22Rv1 (cell line): ENCODE measurements at regions not wholly inside any gene's neighbourhood (a gene's known extent, or its start where the extent isn't known, plus 50 kb on each side); places are given as distances from the start of the nearest gene placed in this dataset.
"Not testable (repeated sequence)": the region's sequence is repeated elsewhere in the genome, so short reads cannot be mapped to it uniquely, and the experiment has no call there.

Source experiments
- H3K27ac ChIP-seq: fragments of 450-650 bp; 2 replicates; pipeline ENCODE4 v1.5.1; 2017
- ZFX ChIP-seq: fragments of 450-650 bp; IDR thresholded peaks from 2 replicates; pipeline ENCODE4 v1.6.1; 2017; ENCODE audit warnings: antibody characterized with exemption, borderline replicate concordance
- TF ChIP-seq, protein P1 (sequence below): fragments of 450-650 bp; IDR thresholded peaks from 2 replicates; pipeline ENCODE4 v1.5.1; 2017; ENCODE audit warnings: mild to moderate bottlenecking

GRCh38 chr7:12016439-12016838 lies 184.4 kb upstream of the THSD7A start:
- no peak for TF ChIP-seq ZFX
- TF ChIP-seq, protein P1, sequence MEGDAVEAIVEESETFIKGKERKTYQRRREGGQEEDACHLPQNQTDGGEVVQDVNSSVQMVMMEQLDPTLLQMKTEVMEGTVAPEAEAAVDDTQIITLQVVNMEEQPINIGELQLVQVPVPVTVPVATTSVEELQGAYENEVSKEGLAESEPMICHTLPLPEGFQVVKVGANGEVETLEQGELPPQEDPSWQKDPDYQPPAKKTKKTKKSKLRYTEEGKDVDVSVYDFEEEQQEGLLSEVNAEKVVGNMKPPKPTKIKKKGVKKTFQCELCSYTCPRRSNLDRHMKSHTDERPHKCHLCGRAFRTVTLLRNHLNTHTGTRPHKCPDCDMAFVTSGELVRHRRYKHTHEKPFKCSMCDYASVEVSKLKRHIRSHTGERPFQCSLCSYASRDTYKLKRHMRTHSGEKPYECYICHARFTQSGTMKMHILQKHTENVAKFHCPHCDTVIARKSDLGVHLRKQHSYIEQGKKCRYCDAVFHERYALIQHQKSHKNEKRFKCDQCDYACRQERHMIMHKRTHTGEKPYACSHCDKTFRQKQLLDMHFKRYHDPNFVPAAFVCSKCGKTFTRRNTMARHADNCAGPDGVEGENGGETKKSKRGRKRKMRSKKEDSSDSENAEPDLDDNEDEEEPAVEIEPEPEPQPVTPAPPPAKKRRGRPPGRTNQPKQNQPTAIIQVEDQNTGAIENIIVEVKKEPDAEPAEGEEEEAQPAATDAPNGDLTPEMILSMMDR = no peak
- H3K27ac ChIP-seq = no peak overlapping the region

GRCh38 chr7:12017046-12017445 lies 185.0 kb upstream of the THSD7A start:
- no peak overlapping the region for H3K27ac ChIP-seq
- no peak for TF ChIP-seq ZFX
- TF ChIP-seq, protein P1 = no peak

DNA sequence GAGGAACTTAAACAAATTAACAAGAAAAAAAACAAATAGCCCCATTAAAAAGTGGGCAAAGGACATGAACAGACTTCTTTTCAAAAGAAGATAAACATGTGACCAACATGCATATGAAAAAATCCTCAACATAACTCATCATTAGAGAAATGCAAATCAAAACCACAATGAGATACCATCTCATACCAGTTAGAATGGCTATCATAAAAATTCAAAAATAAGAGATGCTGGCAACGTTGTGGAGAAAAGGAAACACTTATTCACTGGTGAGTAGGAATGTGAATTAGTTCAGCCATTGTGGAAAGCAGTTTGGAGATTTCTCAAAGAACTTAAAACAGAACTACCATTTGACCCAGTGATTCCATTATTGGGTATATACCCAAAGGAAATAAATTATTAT lies 189.1 kb upstream of the TMEM106B start:
- not testable (repeated sequence) for H3K27ac ChIP-seq

GRCh38 chr7:12025246-12025645 lies 185.8 kb upstream of the TMEM106B start:
- no peak overlapping the region for H3K27ac ChIP-seq
- no peak for TF ChIP-seq ZFX
- TF ChIP-seq, protein P1 = no peak

- no peak overlapping the region for H3K27ac ChIP-seq
- no peak for TF ChIP-seq ZFX
- TF ChIP-seq, protein P1 = no peak
Observed at GRCh38 chr7:12028508-12028907, 182.6 kb upstream of the TMEM106B start.

DNA sequence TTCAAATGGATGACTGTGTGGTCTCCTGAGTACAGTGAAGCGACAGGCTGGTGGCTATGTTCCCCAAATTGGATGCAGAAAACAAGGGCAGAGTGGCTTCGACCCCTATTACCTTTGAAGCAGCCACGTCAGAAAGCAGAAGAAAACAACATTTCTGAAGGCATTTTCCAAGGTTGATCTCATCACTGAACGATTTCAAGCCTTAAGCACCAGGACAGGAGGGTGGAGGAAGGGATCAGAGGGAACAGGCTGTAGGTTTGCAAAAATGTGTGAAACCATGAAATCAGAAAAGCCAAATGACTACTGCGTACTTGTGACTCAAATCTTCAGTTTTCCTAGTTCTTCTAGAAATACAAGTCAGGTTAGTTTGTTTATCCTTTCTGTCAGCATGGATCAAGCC lies 181.0 kb upstream of the TMEM106B start:
- H3K27ac ChIP-seq = no peak overlapping the region
- TF ChIP-seq, protein P1 = no peak

DNA sequence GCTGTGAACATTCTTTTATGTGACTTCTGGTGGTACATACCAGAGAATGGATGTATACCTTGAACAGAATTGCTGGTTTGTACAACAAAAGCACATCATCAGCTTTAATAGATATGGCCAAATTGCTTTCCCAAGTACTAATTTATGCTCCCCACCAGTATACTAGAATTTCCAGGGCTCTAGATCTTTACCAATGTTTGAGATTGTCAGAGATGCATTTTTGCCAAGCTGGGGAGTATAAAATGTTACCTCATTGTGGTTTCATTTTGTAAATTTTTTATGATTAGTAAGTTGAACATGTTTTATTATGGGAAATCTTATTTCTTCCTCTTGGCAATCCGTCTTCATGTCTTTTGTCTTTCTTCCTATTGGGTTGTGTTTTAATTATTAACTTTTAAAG lies 179.9 kb upstream of the TMEM106B start:
- TF ChIP-seq, protein P1 = no peak
- TF ChIP-seq ZFX = no peak
- H3K27ac ChIP-seq = no peak overlapping the region

DNA sequence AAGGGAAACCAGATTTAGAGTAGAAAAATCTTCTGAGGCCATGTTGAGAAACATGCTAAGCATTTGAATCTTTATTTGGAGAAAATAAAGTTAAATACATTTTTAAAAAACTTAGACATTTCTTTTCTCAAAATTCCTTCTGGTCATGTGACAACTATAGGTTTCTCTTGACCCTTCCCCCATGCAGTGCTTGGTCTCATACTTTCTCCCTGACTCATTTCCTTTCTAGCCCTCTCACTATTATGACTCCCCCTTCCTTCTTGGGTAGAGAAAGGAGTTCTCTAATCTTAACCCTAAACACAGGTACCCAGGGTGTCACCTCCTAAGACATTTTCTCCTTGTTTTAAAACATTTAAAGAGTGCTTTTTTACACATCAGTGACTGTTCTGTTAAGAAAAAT lies 179.5 kb upstream of the TMEM106B start:
- no peak overlapping the region for H3K27ac ChIP-seq
- TF ChIP-seq ZFX = no peak
- TF ChIP-seq, protein P1 = no peak
